ENCODE measurements at regions not wholly inside any gene's neighbourhood (a gene's known extent, or its start where the extent isn't known, plus 50 kb on each side); places are given as distances from the start of the nearest gene placed in this dataset.

- DNase-seq, result no peak
Measured at GRCh38 chr15:46329876-46330275, 695.0 kb downstream of the SQOR start.

- DNase-seq, result no peak
Measured at GRCh38 chr15:46331546-46331945, 696.7 kb downstream of the SQOR start.

GRCh38 chr15:46343196-46343935, 708.5 kb downstream of the SQOR start:
- no peak for DNase-seq

- DNase-seq, result no peak
Measured at GRCh38 chr15:46344115-46344724, 709.4 kb downstream of the SQOR start.

- DNase-seq, result peak; percentile 12
Measured at GRCh38 chr15:46344915-46345314, 710.1 kb downstream of the SQOR start.

GRCh38 chr15:46354443-46354842, 719.6 kb downstream of the SQOR start:
- DNase-seq, result no peak

- no peak for DNase-seq
Measured at GRCh38 chr15:46365572-46365971, 730.7 kb downstream of the SQOR start.

GRCh38 chr15:46366360-46367007, 731.7 kb downstream of the SQOR start:
- DNase-seq, result no peak

- no peak for DNase-seq
Measured at GRCh38 chr15:46383978-46384377, 749.1 kb downstream of the SQOR start.

GRCh38 chr15:46386356-46386755, 751.5 kb downstream of the SQOR start:
- no peak for DNase-seq

GRCh38 chr15:46389739-46390138, 754.9 kb downstream of the SQOR start:
- no peak for DNase-seq

GRCh38 chr15:46394463-46394862, 759.6 kb downstream of the SQOR start:
- DNase-seq, result no peak

- no peak for DNase-seq
Measured at GRCh38 chr15:46408312-46408711, 773.5 kb downstream of the SQOR start.

- no peak for DNase-seq
Measured at GRCh38 chr15:46409841-46410301, 775.0 kb downstream of the SQOR start.

GRCh38 chr15:46410705-46411104, 775.9 kb downstream of the SQOR start:
- DNase-seq, result no peak

GRCh38 chr15:46411900-46412299, 777.1 kb downstream of the SQOR start:
- no peak for DNase-seq

GRCh38 chr15:46413799-46414198, 779.0 kb downstream of the SQOR start:
- no peak for DNase-seq

GRCh38 chr15:46416544-46416943, 781.7 kb downstream of the SQOR start:
- DNase-seq, result no peak

- no peak for DNase-seq
Measured at GRCh38 chr15:46420990-46421389, 786.2 kb downstream of the SQOR start.

GRCh38 chr15:46441294-46442062, 806.6 kb downstream of the SQOR start:
- no peak for DNase-seq

- peak; percentile 30 for DNase-seq
Measured at GRCh38 chr15:46442184-46442583, 807.4 kb downstream of the SQOR start.

- no peak for DNase-seq
Measured at GRCh38 chr15:46442901-46443590, 808.2 kb downstream of the SQOR start.

All from DMS79 (cell line).